ENCODE measurements at regions not wholly inside any gene's neighbourhood (a gene's known extent, or its start where the extent isn't known, plus 50 kb on each side); places are given as distances from the start of the nearest gene placed in this dataset.

DNA sequence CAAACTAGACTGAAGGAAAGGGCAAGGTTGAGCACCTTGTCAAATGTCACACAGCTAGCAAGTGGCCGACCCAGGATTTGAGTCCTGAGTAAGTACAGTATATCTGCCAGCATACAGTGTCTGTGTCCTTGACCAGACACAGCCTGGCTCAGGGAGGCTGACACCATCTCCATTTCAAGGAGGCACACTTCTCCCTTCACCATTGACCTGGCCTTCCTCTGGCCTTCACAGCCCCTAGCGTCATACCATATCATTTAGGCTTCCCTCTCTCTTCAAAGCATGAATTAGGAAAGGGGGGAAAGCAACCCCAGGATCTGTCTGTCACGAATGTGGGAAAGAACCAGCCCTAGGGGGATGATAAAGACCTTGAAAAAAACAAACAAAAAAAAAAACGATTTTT, 155.6 kb downstream of the PLPP3 start:
- TF ChIP-seq POLR2A (IDR thresholded peaks at IDR 0.05) (no peak), POLR2AphosphoS5 (IDR thresholded peaks at IDR 0.05) (no peak)
- TF ChIP-seq, protein P1, sequence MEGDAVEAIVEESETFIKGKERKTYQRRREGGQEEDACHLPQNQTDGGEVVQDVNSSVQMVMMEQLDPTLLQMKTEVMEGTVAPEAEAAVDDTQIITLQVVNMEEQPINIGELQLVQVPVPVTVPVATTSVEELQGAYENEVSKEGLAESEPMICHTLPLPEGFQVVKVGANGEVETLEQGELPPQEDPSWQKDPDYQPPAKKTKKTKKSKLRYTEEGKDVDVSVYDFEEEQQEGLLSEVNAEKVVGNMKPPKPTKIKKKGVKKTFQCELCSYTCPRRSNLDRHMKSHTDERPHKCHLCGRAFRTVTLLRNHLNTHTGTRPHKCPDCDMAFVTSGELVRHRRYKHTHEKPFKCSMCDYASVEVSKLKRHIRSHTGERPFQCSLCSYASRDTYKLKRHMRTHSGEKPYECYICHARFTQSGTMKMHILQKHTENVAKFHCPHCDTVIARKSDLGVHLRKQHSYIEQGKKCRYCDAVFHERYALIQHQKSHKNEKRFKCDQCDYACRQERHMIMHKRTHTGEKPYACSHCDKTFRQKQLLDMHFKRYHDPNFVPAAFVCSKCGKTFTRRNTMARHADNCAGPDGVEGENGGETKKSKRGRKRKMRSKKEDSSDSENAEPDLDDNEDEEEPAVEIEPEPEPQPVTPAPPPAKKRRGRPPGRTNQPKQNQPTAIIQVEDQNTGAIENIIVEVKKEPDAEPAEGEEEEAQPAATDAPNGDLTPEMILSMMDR (IDR thresholded peaks at IDR 0.05 in 8 of 11, conservative IDR thresholded peaks at IDR 0.05 in 3 of 11): no peak
